ENCODE measurements at regions not wholly inside any gene's neighbourhood (a gene's known extent, or its start where the extent isn't known, plus 50 kb on each side); places are given as distances from the start of the nearest gene placed in this dataset.
A peak's percentile ranks its signal among the peaks of the same experiment; 100 is the strongest.

- TF ChIP-seq, protein P1, sequence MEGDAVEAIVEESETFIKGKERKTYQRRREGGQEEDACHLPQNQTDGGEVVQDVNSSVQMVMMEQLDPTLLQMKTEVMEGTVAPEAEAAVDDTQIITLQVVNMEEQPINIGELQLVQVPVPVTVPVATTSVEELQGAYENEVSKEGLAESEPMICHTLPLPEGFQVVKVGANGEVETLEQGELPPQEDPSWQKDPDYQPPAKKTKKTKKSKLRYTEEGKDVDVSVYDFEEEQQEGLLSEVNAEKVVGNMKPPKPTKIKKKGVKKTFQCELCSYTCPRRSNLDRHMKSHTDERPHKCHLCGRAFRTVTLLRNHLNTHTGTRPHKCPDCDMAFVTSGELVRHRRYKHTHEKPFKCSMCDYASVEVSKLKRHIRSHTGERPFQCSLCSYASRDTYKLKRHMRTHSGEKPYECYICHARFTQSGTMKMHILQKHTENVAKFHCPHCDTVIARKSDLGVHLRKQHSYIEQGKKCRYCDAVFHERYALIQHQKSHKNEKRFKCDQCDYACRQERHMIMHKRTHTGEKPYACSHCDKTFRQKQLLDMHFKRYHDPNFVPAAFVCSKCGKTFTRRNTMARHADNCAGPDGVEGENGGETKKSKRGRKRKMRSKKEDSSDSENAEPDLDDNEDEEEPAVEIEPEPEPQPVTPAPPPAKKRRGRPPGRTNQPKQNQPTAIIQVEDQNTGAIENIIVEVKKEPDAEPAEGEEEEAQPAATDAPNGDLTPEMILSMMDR (conservative IDR thresholded peaks at IDR 0.05; ENCODE audit: low read depth, low read length): peak; percentile 59
- no peak for TF ChIP-seq EZH2 (IDR thresholded peaks at IDR 0.05; ENCODE audit: borderline replicate concordance, low read depth, low read length, poor library complexity, severe bottlenecking)
Observed at GRCh38 chr1:88595355-88596002, 88.6 kb upstream of the PKN2 start.

Measured in A673 (cell line).